HCT116 (cell line): ENCODE measurements at regions not wholly inside any gene's neighbourhood (a gene's known extent, or its start where the extent isn't known, plus 50 kb on each side); places are given as distances from the start of the nearest gene placed in this dataset.

Source experiments
- ATAC-seq: fragments of 200-7000 bp; cut with Tn5 transposase; 2 replicates; pipeline ENCODE4 v1.9.1; 2020; ENCODE audit warnings: mild to moderate bottlenecking, moderate library complexity
- BruUV-seq: library from RNA; stranded (reverse); fragments of 400-500 nt; replicated peaks from 2 replicates; lab custom pipeline; 2021; lab: Mats Ljungman, UMichigan
- CTCF ChIA-PET: fragments of 300-600 bp; sonication (Branson Sonifier 250); formaldehyde crosslinking; loops from one replicate; lab custom pipeline; 2021; ENCODE audit warnings: antibody characterized with exemption; lab: Charles Lee
- POLR2A ChIA-PET: fragments of 300-600, 350-600 bp; sonication (Branson Sonifier 250); formaldehyde crosslinking; loops from one replicate; lab custom pipeline; 2021; ENCODE audit warnings: antibody characterized with exemption; lab: Charles Lee
- RAD21 ChIA-PET, 2 experiments: fragments of 300-600 bp; sonication (Branson Sonifier 250); formaldehyde crosslinking; loops; one replicate each; lab custom pipeline; 2023; ENCODE audit warnings: low total read pairs in 2 of 2; ENCODE audit not compliant: uncharacterized antibody in 2 of 2, unreplicated experiment in 2 of 2, low non-redundant PET in 1 of 2; lab: Charles Lee
- DNase-seq: peaks from one replicate; pipeline ENCODE4 v3.0.0-alpha.2; 2010; ENCODE audit warnings: low read depth, low spot score
- H2AFZ ChIP-seq: fragments of 200-600 bp; shearing (Covaris generic), sonication (generic); 2 replicates; pipeline ENCODE4 v1.6.1; 2017; ENCODE audit warnings: low read depth, mixed run types, mixed read lengths, antibody characterized with exemption, low read length; ENCODE audit not compliant: poor library complexity, severe bottlenecking
- H3K27ac ChIP-seq: 2 replicates; pipeline ENCODE4 v1.5.1; 2012; ENCODE audit warnings: low read depth, low read length
- H3K27me3 ChIP-seq: fragments of 200-600 bp; sonication (generic); 2 replicates; pipeline ENCODE4 v1.6.1; 2016; ENCODE audit warnings: mixed run types, low read length, mixed read lengths; ENCODE audit not compliant: insufficient read depth
- H3K36me3 ChIP-seq, 2 experiments: fragments of 200-500 bp in 1 of 2; fragments of 200-600 bp in 1 of 2; sonication (Bioruptor generic) in 1 of 2; sonication (generic) in 1 of 2; 2 replicates each; pipeline versions ENCODE4 v1.5.1 to v1.6.1; 2014 to 2016; ENCODE audit warnings: low read length in 2 of 2, inconsistent platforms in 1 of 2, mixed read lengths in 1 of 2, mixed run types in 1 of 2; ENCODE audit not compliant: insufficient read depth in 2 of 2, control insufficient read depth in 1 of 2
- H3K4me1 ChIP-seq, 2 experiments: fragments of 200-600 bp in 1 of 2; sonication (generic) in 1 of 2; 2 replicates each; pipeline versions ENCODE4 v1.5.1 to v1.6.1; 2012 to 2017; ENCODE audit warnings: low read length in 2 of 2, inconsistent platforms in 1 of 2, mild to moderate bottlenecking in 1 of 2, mixed read lengths in 1 of 2, mixed run types in 1 of 2, moderate library complexity in 1 of 2; ENCODE audit not compliant: insufficient read depth in 2 of 2, control insufficient read depth in 1 of 2
- H3K4me2 ChIP-seq: fragments of 200-600 bp; sonication (generic); 2 replicates; pipeline ENCODE4 v1.6.1; 2017; ENCODE audit warnings: mixed run types, low read length, mixed read lengths
- H3K4me3 ChIP-seq, 2 experiments: fragments of 200-600 bp in 1 of 2; sonication (generic) in 1 of 2; replicated peaks in 1 of 2; 2 replicates each; pipeline ENCODE4 v1.5.1; 2011 to 2016; ENCODE audit warnings: low read length in 2 of 2, control low read depth in 1 of 2, low read depth in 1 of 2, mild to moderate bottlenecking in 1 of 2, mixed read lengths in 1 of 2, mixed run types in 1 of 2
- H3K79me2 ChIP-seq: fragments of 200-600 bp; sonication (generic); 2 replicates; pipeline ENCODE4 v1.6.1; 2017; ENCODE audit warnings: mild to moderate bottlenecking, mixed run types, low read length, moderate library complexity, mixed read lengths; ENCODE audit not compliant: insufficient read depth
- H3K9ac ChIP-seq: fragments of 200-600 bp; sonication (generic); 2 replicates; pipeline ENCODE4 v1.6.1; 2016; ENCODE audit warnings: low read length, mixed read lengths
- H3K9me2 ChIP-seq: fragments of 200-600 bp; sonication (generic), shearing (Covaris generic); 2 replicates; pipeline ENCODE4 v1.6.1; 2017; ENCODE audit warnings: mixed run types, mild to moderate bottlenecking, moderate library complexity; ENCODE audit not compliant: insufficient read depth
- H3K9me3 ChIP-seq, 2 experiments: fragments of 200-500 bp in 1 of 2; fragments of 200-600 bp in 1 of 2; sonication (Bioruptor generic) in 1 of 2; sonication (generic) in 1 of 2; 2 replicates each; pipeline ENCODE4 v1.6.1; 2014 to 2017; ENCODE audit warnings: low read length in 2 of 2, mixed read lengths in 2 of 2, inconsistent platforms in 1 of 2, low read depth in 1 of 2, mild to moderate bottlenecking in 1 of 2, mixed run types in 1 of 2, moderate library complexity in 1 of 2; ENCODE audit not compliant: control insufficient read depth in 1 of 2, insufficient read depth in 1 of 2
- H4K20me1 ChIP-seq: fragments of 200-600 bp; sonication (generic), shearing (Covaris generic); 2 replicates; pipeline ENCODE4 v1.6.1; 2017; ENCODE audit warnings: mixed run types, mild to moderate bottlenecking, moderate library complexity; ENCODE audit not compliant: insufficient read depth
- ATF3 ChIP-seq: IDR thresholded peaks from 2 replicates; pipeline ENCODE4 v1.6.1; 2012
- CBX3 ChIP-seq: IDR thresholded peaks from 2 replicates; pipeline ENCODE4 v1.6.1; 2012; ENCODE audit warnings: low read depth
- EGR1 ChIP-seq: IDR thresholded peaks from 2 replicates; pipeline ENCODE4 v1.6.1; 2012; ENCODE audit warnings: low read depth
- ELF1 ChIP-seq: IDR thresholded peaks from 2 replicates; pipeline ENCODE4 v1.6.1; 2012; ENCODE audit warnings: low read depth, borderline replicate concordance
- EZH2 ChIP-seq: fragments of 200-600 bp; sonication (generic); IDR thresholded peaks from 2 replicates; pipeline ENCODE4 v1.6.1; 2017; ENCODE audit warnings: antibody characterized with exemption, mixed run types
- EZH2phosphoT487 ChIP-seq: fragments of 200-600 bp; IDR thresholded peaks from 2 replicates; pipeline ENCODE4 v1.6.1; 2018; ENCODE audit warnings: antibody characterized with exemption, borderline replicate concordance
- JUND ChIP-seq: IDR thresholded peaks from 2 replicates; pipeline ENCODE4 v1.6.1; 2012
- MAX ChIP-seq: IDR thresholded peaks from 2 replicates; pipeline ENCODE4 v1.6.1; 2012
- POLR2A ChIP-seq: IDR thresholded peaks from 2 replicates; pipeline ENCODE4 v1.7.0; 2011; ENCODE audit warnings: borderline replicate concordance; ENCODE audit not compliant: insufficient read depth, insufficient read length; ENCODE audit errors: extremely low read depth
- POLR2AphosphoS5 ChIP-seq: IDR thresholded peaks from 2 replicates; pipeline ENCODE4 v1.6.1; 2011; ENCODE audit warnings: mild to moderate bottlenecking, low read depth, low read length, moderate library complexity
- REST ChIP-seq: IDR thresholded peaks from 2 replicates; pipeline ENCODE4 v1.6.1; 2012; ENCODE audit warnings: low read depth
- SIN3A ChIP-seq: IDR thresholded peaks from 2 replicates; pipeline ENCODE4 v1.6.1; 2012; ENCODE audit warnings: low read depth
- SP1 ChIP-seq: IDR thresholded peaks from 2 replicates; pipeline ENCODE4 v1.6.1; 2012; ENCODE audit warnings: low read depth
- SRF ChIP-seq: IDR thresholded peaks from 2 replicates; pipeline ENCODE4 v1.6.1; 2012; ENCODE audit warnings: low read depth
- TCF7L2 ChIP-seq: IDR thresholded peaks from 2 replicates; pipeline ENCODE4 v1.7.0; 2011; ENCODE audit warnings: borderline replicate concordance, inconsistent platforms; ENCODE audit not compliant: insufficient read depth, insufficient read length; ENCODE audit errors: extremely low read depth
- YY1 ChIP-seq: IDR thresholded peaks from 2 replicates; pipeline ENCODE4 v1.6.1; 2011; ENCODE audit warnings: low read length, low read depth, moderate library complexity, mild to moderate bottlenecking; ENCODE audit not compliant: insufficient replicate concordance; ENCODE audit errors: extremely low read depth
- ZFX ChIP-seq: fragments of 450-650 bp; IDR thresholded peaks from 2 replicates; pipeline ENCODE4 v1.6.1; 2017
- ZNF274 ChIP-seq: fragments of 200-500 bp; sonication (Bioruptor generic); IDR thresholded peaks from 2 replicates; pipeline ENCODE4 v1.6.1; 2014; ENCODE audit warnings: mild to moderate bottlenecking, low read depth, low read length, inconsistent platforms
- intact Hi-C: fragments of 100-400 bp; cut with micrococcal nuclease; formaldehyde crosslinking; loops from 2 replicates; pipeline ENCODE4 v1.10.0; 2022

GRCh38 chr16:9595393-9595792 lies 503.9 kb downstream of the HAPSTR1 start:
- no peaks in the 10 kb centered on the region for H3K36me3 ChIP-seq
- H3K9ac ChIP-seq: no peak overlapping the region
- no peaks in the 10 kb centered on the region for H3K79me2 ChIP-seq
- TF ChIP-seq YY1 (no peak), SIN3A (no peak), SRF (no peak), CBX3 (no peak), POLR2AphosphoS5 (no peak), ELF1 (no peak), EZH2 (no peak), EZH2phosphoT487 (no peak), MAX (no peak), ATF3 (no peak), TCF7L2 (no peak), SP1 (no peak)
- no peak overlapping the region for H3K4me2 ChIP-seq
- H2AFZ ChIP-seq: no peak overlapping the region
- BruUV-seq: no TSS peak
- ChIA-PET POLR2A (no interaction called here), CTCF (no interaction called here), RAD21 (no interaction called here)
- H4K20me1 ChIP-seq: no peaks in the 10 kb centered on the region
- no peak for ATAC-seq
- DNase-seq: no peak
- H3K4me1 ChIP-seq: no peaks in the 10 kb centered on the region
- H3K9me2 ChIP-seq: no peaks in the 10 kb centered on the region
- H3K27me3 ChIP-seq: peaks cover 17% of the 10 kb centered on the region
- no peak overlapping the region for H3K4me3 ChIP-seq
- no peaks in the 10 kb centered on the region for H3K9me3 ChIP-seq
- intact Hi-C loops: no loop called here
- no peak overlapping the region for H3K27ac ChIP-seq

GRCh38 chr16:9596788-9597187 lies 505.3 kb downstream of the HAPSTR1 start:
- Histone ChIP-seq H3K36me3 (no peaks in the 10 kb centered on the region), H3K79me2 (no peaks in the 10 kb centered on the region), H3K4me1 (no peaks in the 10 kb centered on the region), H3K4me3 (no peak overlapping the region), H3K9me2 (no peaks in the 10 kb centered on the region), H3K9me3 (no peaks in the 10 kb centered on the region), H3K9ac (no peak overlapping the region), H3K27ac (no peak overlapping the region), H3K27me3 (peaks cover 17% of the 10 kb centered on the region), H2AFZ (no peak overlapping the region), H3K4me2 (no peak overlapping the region), H4K20me1 (no peaks in the 10 kb centered on the region)
- RAD21 ChIA-PET: no interaction called here
- intact Hi-C loops: no loop called here
- DNase-seq (no peak), ATAC-seq (no peak)
- CTCF ChIA-PET: no interaction called here
- POLR2A ChIA-PET: no interaction called here
- BruUV-seq: no TSS peak
- TF ChIP-seq EZH2 (no peak), SP1 (no peak), REST (no peak), ATF3 (no peak), EGR1 (no peak), JUND (no peak), ZNF274 (no peak), POLR2A (no peak), ZFX (no peak), ELF1 (no peak)
